Stimulated activated CD4-positive, alpha-beta T cell treated with anti-CD3 and anti-CD28 coated beads, Interleukin-12 subunit alpha, Interleukin-12 subunit beta, amount 100 ng/mL, for 4 hours (primary cell): ENCODE measurements at regions not wholly inside any gene's neighbourhood (a gene's known extent, or its start where the extent isn't known, plus 50 kb on each side); places are given as distances from the start of the nearest gene placed in this dataset.

Experiments used
- DNase-seq: peaks from one replicate; pipeline ENCODE4 v3.0.0-alpha.2; 2020

- DNase-seq, result no peak
Observed at GRCh38 chr12:75716291-75717025, 205.0 kb upstream of the KRR1 start.

GRCh38 chr12:75715682-75716081, 204.3 kb upstream of the KRR1 start:
- DNase-seq, result no peak

GRCh38 chr12:75715323-75715644, 203.9 kb upstream of the KRR1 start:
- no peak for DNase-seq

GRCh38 chr12:75714462-75715322, 203.3 kb upstream of the KRR1 start:
- no peak for DNase-seq

GRCh38 chr12:75713434-75713833, 202.0 kb upstream of the KRR1 start:
- DNase-seq, result no peak

- DNase-seq, result no peak
Observed at GRCh38 chr12:75712223-75712622, 200.8 kb upstream of the KRR1 start.

GRCh38 chr12:75711271-75711670, 199.9 kb upstream of the KRR1 start:
- no peak for DNase-seq

- no peak for DNase-seq
Observed at GRCh38 chr12:75710361-75711069, 199.1 kb upstream of the KRR1 start.

GRCh38 chr12:75709503-75709902, 198.1 kb upstream of the KRR1 start:
- DNase-seq, result no peak

GRCh38 chr12:75708802-75709201, 197.4 kb upstream of the KRR1 start:
- DNase-seq, result no peak

- no peak for DNase-seq
Observed at GRCh38 chr12:75707983-75708382, 196.6 kb upstream of the KRR1 start.

GRCh38 chr12:75706786-75707605, 195.6 kb upstream of the KRR1 start:
- no peak for DNase-seq

- DNase-seq, result no peak
Observed at GRCh38 chr12:75705749-75706711, 194.6 kb upstream of the KRR1 start.

- no peak for DNase-seq
Observed at GRCh38 chr12:75704664-75705063, 193.3 kb upstream of the KRR1 start.

- no peak for DNase-seq
Observed at GRCh38 chr12:75704208-75704607, 192.8 kb upstream of the KRR1 start.

- DNase-seq, result no peak
Observed at GRCh38 chr12:75703131-75703530, 191.7 kb upstream of the KRR1 start.

- DNase-seq, result no peak
Observed at GRCh38 chr12:75702477-75703093, 191.2 kb upstream of the KRR1 start.

GRCh38 chr12:75701859-75702258, 190.4 kb upstream of the KRR1 start:
- no peak for DNase-seq

- no peak for DNase-seq
Observed at GRCh38 chr12:75699728-75700496, 188.5 kb upstream of the KRR1 start.

GRCh38 chr12:75699251-75699650, 187.8 kb upstream of the KRR1 start:
- no peak for DNase-seq
